Nephron progenitor cell (in vitro differentiated cells): ENCODE measurements at regions not wholly inside any gene's neighbourhood (a gene's known extent, or its start where the extent isn't known, plus 50 kb on each side); places are given as distances from the start of the nearest gene placed in this dataset.
"Not testable (repeated sequence)": the region's sequence is repeated elsewhere in the genome, so short reads cannot be mapped to it uniquely, and the experiment has no call there.

Experiments
- DNase-seq: peaks from one replicate; pipeline ENCODE4 v3.0.0; 2021
- H3K27ac Mint-ChIP-seq: 2 replicates; pipeline ENCODE4 v1.8.0; 2021; ENCODE audit warnings: mild to moderate bottlenecking, moderate library complexity, mixed read lengths
- H3K27me3 Mint-ChIP-seq: 2 replicates; pipeline ENCODE4 v1.8.0; 2021; ENCODE audit warnings: mild to moderate bottlenecking, low read depth, mixed read lengths; ENCODE audit not compliant: poor library complexity
- H3K36me3 Mint-ChIP-seq: 2 replicates; pipeline ENCODE4 v1.8.0; 2021; ENCODE audit warnings: low read depth, mixed read lengths
- H3K4me1 Mint-ChIP-seq: 2 replicates; pipeline ENCODE4 v1.8.0; 2021; ENCODE audit warnings: mixed read lengths
- H3K4me3 Mint-ChIP-seq: 2 replicates; pipeline ENCODE4 v1.8.0; 2021; ENCODE audit warnings: mild to moderate bottlenecking, moderate library complexity, mixed read lengths
- H3K9me3 Mint-ChIP-seq: 2 replicates; pipeline ENCODE4 v1.8.0; 2021; ENCODE audit warnings: mild to moderate bottlenecking, moderate library complexity, mixed read lengths
- CTCF ChIP-seq: fragments of 200-600 bp; sonication (generic); IDR thresholded peaks from 2 replicates; pipeline ENCODE4 v1.5.0; 2021; ENCODE audit warnings: antibody characterized with exemption

GRCh38 chr10:55813451-55814170 is 547.4 kb downstream of the ZWINT start:
- H3K4me3 Mint-ChIP-seq: no peak overlapping the region
- H3K4me1 Mint-ChIP-seq: no peaks in the 10 kb centered on the region
- TF ChIP-seq CTCF: no peak
- peaks cover 3% of the 10 kb centered on the region for H3K27me3 Mint-ChIP-seq
- peaks cover 14% of the 10 kb centered on the region for H3K9me3 Mint-ChIP-seq
- H3K36me3 Mint-ChIP-seq: peaks cover 11% of the 10 kb centered on the region
- no peak overlapping the region for H3K27ac Mint-ChIP-seq
- DNase-seq: no peak

- no peak for TF ChIP-seq CTCF
- H3K4me1 Mint-ChIP-seq: no peaks in the 10 kb centered on the region
- no peaks in the 10 kb centered on the region for H3K36me3 Mint-ChIP-seq
- no peak for DNase-seq
- H3K9me3 Mint-ChIP-seq: peaks cover 10% of the 10 kb centered on the region
- no peak overlapping the region for H3K27ac Mint-ChIP-seq
- H3K4me3 Mint-ChIP-seq: no peak overlapping the region
- H3K27me3 Mint-ChIP-seq: no peaks in the 10 kb centered on the region
Observed at GRCh38 chr10:55803055-55803454, 558.0 kb downstream of the ZWINT start.

GRCh38 chr10:55801353-55801661 is 559.8 kb downstream of the ZWINT start:
- Mint-ChIP-seq H3K4me3 (no peak overlapping the region), H3K36me3 (no peaks in the 10 kb centered on the region), H3K27ac (no peak overlapping the region), H3K4me1 (no peaks in the 10 kb centered on the region), H3K27me3 (no peaks in the 10 kb centered on the region), H3K9me3 (peaks cover 10% of the 10 kb centered on the region)
- no peak for TF ChIP-seq CTCF
- no peak for DNase-seq

GRCh38 chr10:55800602-55801352 is 560.3 kb downstream of the ZWINT start:
- H3K9me3 Mint-ChIP-seq: peaks cover 10% of the 10 kb centered on the region
- DNase-seq: no peak
- H3K4me1 Mint-ChIP-seq: no peaks in the 10 kb centered on the region
- no peaks in the 10 kb centered on the region for H3K27me3 Mint-ChIP-seq
- no peak overlapping the region for H3K4me3 Mint-ChIP-seq
- H3K36me3 Mint-ChIP-seq: no peaks in the 10 kb centered on the region
- no peak overlapping the region for H3K27ac Mint-ChIP-seq
- TF ChIP-seq CTCF: no peak

GRCh38 chr10:55793024-55793423 is 568.0 kb downstream of the ZWINT start:
- H3K4me3 Mint-ChIP-seq: no peak overlapping the region
- H3K27me3 Mint-ChIP-seq: peaks cover 6% of the 10 kb centered on the region
- H3K36me3 Mint-ChIP-seq: no peaks in the 10 kb centered on the region
- peaks cover 5% of the 10 kb centered on the region for H3K9me3 Mint-ChIP-seq
- H3K4me1 Mint-ChIP-seq: no peaks in the 10 kb centered on the region
- TF ChIP-seq CTCF: no peak
- no peak overlapping the region for H3K27ac Mint-ChIP-seq
- no peak for DNase-seq

- H3K27ac Mint-ChIP-seq, H3K4me1 Mint-ChIP-seq: not testable (repeated sequence)
Observed at GRCh38 chr10:55790276-55790675, 570.8 kb downstream of the ZWINT start.

More at GRCh38 chr10:55790276-55790675, 570.8 kb downstream of the ZWINT start:
- H3K27me3 Mint-ChIP-seq, H3K4me3 Mint-ChIP-seq, H3K36me3 Mint-ChIP-seq, DNase-seq, H3K9me3 Mint-ChIP-seq: not testable (repeated sequence)
